HepG2 (cell line): ENCODE measurements at regions not wholly inside any gene's neighbourhood (a gene's known extent, or its start where the extent isn't known, plus 50 kb on each side); places are given as distances from the start of the nearest gene placed in this dataset.

Experiments
- ATAC-seq: fragments of 200-7000 bp; cut with Tn5 transposase; 3 replicates; pipeline ENCODE4 v1.9.1; 2020; ENCODE audit warnings: mild to moderate bottlenecking, moderate library complexity
- BruUV-seq: library from RNA; stranded (reverse); fragments of 400-500 nt; replicated peaks from 2 replicates; lab custom pipeline; 2021; lab: Mats Ljungman, UMichigan
- CTCF ChIA-PET: fragments of 300-600 bp; formaldehyde crosslinking; extraction: SDS; loops from one replicate; lab custom pipeline; 2021; ENCODE audit warnings: low total read pairs, inconsistent platforms, low intra/inter-chr PET ratio; lab: Yijun Ruan, JAX
- POLR2A ChIA-PET: fragments of 350-600 bp; sonication (Branson Sonifier 250); formaldehyde crosslinking; loops from one replicate; lab custom pipeline; 2020; ENCODE audit warnings: antibody characterized with exemption, inconsistent platforms; lab: Yijun Ruan, JAX
- DNase-seq: peaks from one replicate; pipeline ENCODE4 v3.0.0-alpha.2; 2015; ENCODE audit warnings: low spot score
- FAIRE-seq: peaks from 3 replicates; lab custom pipeline; 2011; peaks lifted over from hg19 to GRCh38; lab: Jason Lieb, UNC
- H2AFZ ChIP-seq: one replicate; pipeline ENCODE4 v1.6.1; 2011; ENCODE audit warnings: low read length, inconsistent platforms
- H3K27ac ChIP-seq: fragments of 300-600 bp; 3 replicates; pipeline ENCODE4 v1.8.0; 2011; ENCODE audit warnings: mixed run types, mild to moderate bottlenecking, mixed read lengths, low read length, inconsistent platforms; ENCODE audit not compliant: insufficient read depth; ENCODE audit errors: extremely low read length
- H3K27me3 ChIP-seq, 2 experiments: fragments of 200-600 bp in 1 of 2; 2 replicates in 1 of 2; 3 replicates in 1 of 2; pipeline versions ENCODE4 v1.6.0 to v1.8.0; 2011; ENCODE audit warnings: low read length in 2 of 2, mild to moderate bottlenecking in 2 of 2, moderate library complexity in 2 of 2, inconsistent platforms in 1 of 2; ENCODE audit not compliant: insufficient read depth in 2 of 2, control insufficient read depth in 1 of 2
- H3K36me3 ChIP-seq, 2 experiments: fragments of 200-600 bp in 1 of 2; replicated peaks in 1 of 2; 2 replicates in 1 of 2; 3 replicates in 1 of 2; pipeline versions ENCODE4 v1.5.1 to v1.8.0; 2011; ENCODE audit warnings: low read length in 2 of 2, inconsistent platforms in 1 of 2; ENCODE audit not compliant: insufficient read depth in 2 of 2, control insufficient read depth in 1 of 2
- H3K4me1 ChIP-seq: 2 replicates; pipeline ENCODE4 v1.5.1; 2012; ENCODE audit warnings: low read length, inconsistent platforms; ENCODE audit not compliant: insufficient read depth
- H3K4me2 ChIP-seq: 2 replicates; pipeline ENCODE4 v1.6.0; 2011; ENCODE audit warnings: low read depth, low read length, inconsistent platforms
- H3K4me3 ChIP-seq, 3 experiments: fragments of 200-600 bp in 1 of 3; sonication (generic), shearing (Covaris generic) in 1 of 3; replicated peaks in 1 of 3; 2 replicates each; pipeline ENCODE4 v1.5.1; 2011 to 2016; ENCODE audit warnings: low read length in 3 of 3, inconsistent platforms in 2 of 3, low read depth in 2 of 3, mild to moderate bottlenecking in 2 of 3, control low read depth in 1 of 3, mixed read lengths in 1 of 3; ENCODE audit not compliant: insufficient read depth in 1 of 3
- H3K79me2 ChIP-seq: one replicate; pipeline ENCODE4 v1.6.1; 2011; ENCODE audit warnings: low read length, inconsistent platforms; ENCODE audit not compliant: insufficient read depth
- H3K9ac ChIP-seq: 2 replicates; pipeline ENCODE4 v1.6.0; 2011; ENCODE audit warnings: mild to moderate bottlenecking, low read depth, low read length, inconsistent platforms; ENCODE audit not compliant: insufficient read depth
- H3K9me3 ChIP-seq: 2 replicates; pipeline ENCODE4 v1.5.1; 2012; ENCODE audit warnings: mild to moderate bottlenecking, low read length
- H4K20me1 ChIP-seq: 2 replicates; pipeline ENCODE4 v1.6.0; 2011; ENCODE audit warnings: inconsistent platforms, mild to moderate bottlenecking, low read length, moderate library complexity; ENCODE audit not compliant: insufficient read depth
- ARID2 ChIP-seq: sonication (generic); formaldehyde crosslinking; IDR thresholded peaks from 2 replicates; pipeline ENCODE4 v1.8.1; 2022; ENCODE audit warnings: mild to moderate bottlenecking, missing genetic modification reagents, borderline replicate concordance
- FIP1L1 ChIP-seq: fragments of 200-400 bp; formaldehyde crosslinking; IDR thresholded peaks from 2 replicates; pipeline ENCODE4 v1.6.1; 2018; ENCODE audit warnings: low read depth, mild to moderate bottlenecking, low read length, moderate library complexity, borderline replicate concordance; ENCODE audit not compliant: insufficient read depth
- FOXC1 ChIP-seq: sonication (generic); formaldehyde crosslinking; IDR thresholded peaks from 2 replicates; pipeline ENCODE4 v1.8.0; 2022; ENCODE audit warnings: mild to moderate bottlenecking, missing genetic modification reagents, borderline replicate concordance
- IKZF4 ChIP-seq: sonication (generic); formaldehyde crosslinking; IDR thresholded peaks from 2 replicates; pipeline ENCODE4 v1.5.1; 2020; ENCODE audit warnings: borderline replicate concordance, mild to moderate bottlenecking, low read depth, missing genetic modification reagents; ENCODE audit errors: not compliant biosample characterization
- MAFG ChIP-seq: sonication (generic); formaldehyde crosslinking; IDR thresholded peaks from 2 replicates; pipeline ENCODE4 v1.5.1; 2020; ENCODE audit warnings: mild to moderate bottlenecking, missing genetic modification reagents
- RBFOX2 ChIP-seq: fragments of 200-400 bp; formaldehyde crosslinking; IDR thresholded peaks from 2 replicates; pipeline ENCODE4 v1.6.1; 2017; ENCODE audit warnings: low read depth, mild to moderate bottlenecking, low read length
- REL ChIP-seq: sonication (generic); formaldehyde crosslinking; conservative IDR thresholded peaks from 2 replicates; pipeline ENCODE4 v1.8.0; 2022; ENCODE audit warnings: mild to moderate bottlenecking, missing genetic modification reagents, moderate library complexity
- ZFP41 ChIP-seq: sonication (generic); formaldehyde crosslinking; IDR thresholded peaks from 2 replicates; pipeline ENCODE4 v1.4.0; 2020; ENCODE audit warnings: mild to moderate bottlenecking, missing genetic modification reagents, borderline replicate concordance
- ZNF232 ChIP-seq: sonication (generic); formaldehyde crosslinking; IDR thresholded peaks from 2 replicates; pipeline ENCODE4 v1.4.0; 2020; ENCODE audit warnings: missing genetic modification reagents, borderline replicate concordance
- ZNF484 ChIP-seq: sonication (generic); formaldehyde crosslinking; IDR thresholded peaks from 2 replicates; pipeline ENCODE4 v1.5.1; 2020; ENCODE audit warnings: mild to moderate bottlenecking, low read depth, missing genetic modification reagents, borderline replicate concordance
- ZNF678 ChIP-seq: sonication (generic); formaldehyde crosslinking; IDR thresholded peaks from 2 replicates; pipeline ENCODE4 v1.4.0; 2020; ENCODE audit warnings: mild to moderate bottlenecking, missing genetic modification reagents
- WGBS: methylation state at CpG from one replicate; pipeline ENCODE4 v1.1.6; 2017; ENCODE audit warnings: low lambda C conversion rate; 5-methylcytosine and 5-hydroxymethylcytosine counted together
- in situ Hi-C: cut with HindIII; loops from 2 replicates; pipeline ENCODE4 v1.10.0; 2017; ENCODE audit warnings: low pct_unique_long_range_greater_than_20kb; ENCODE audit not compliant: extremely low pct_ligation_motif_present
- intact Hi-C: fragments of 100-400 bp; cut with micrococcal nuclease; formaldehyde crosslinking; loops from one replicate; pipeline ENCODE4 v1.10.0; 2022; ENCODE audit not compliant: unreplicated experiment
- TF ChIP-seq, protein P1 (sequence below): sonication (generic); formaldehyde crosslinking; IDR thresholded peaks from 2 replicates; pipeline ENCODE4 v1.5.1; 2020; ENCODE audit warnings: missing genetic modification reagents, mild to moderate bottlenecking, borderline replicate concordance
- TF ChIP-seq, protein P2 (sequence below): sonication (generic); formaldehyde crosslinking; IDR thresholded peaks from 2 replicates; pipeline ENCODE4 v1.5.1; 2020; ENCODE audit warnings: mild to moderate bottlenecking, missing genetic modification reagents, borderline replicate concordance
- TF ChIP-seq, protein P3 (sequence below): sonication (generic); formaldehyde crosslinking; IDR thresholded peaks from 2 replicates; pipeline ENCODE4 v1.8.1; 2022; ENCODE audit warnings: mild to moderate bottlenecking, missing genetic modification reagents
- TF ChIP-seq, protein P4 (sequence below): sonication (generic); formaldehyde crosslinking; IDR thresholded peaks from 2 replicates; pipeline ENCODE4 v1.5.0; 2020; ENCODE audit warnings: missing genetic modification reagents
- TF ChIP-seq, protein P5 (sequence below): sonication (generic); formaldehyde crosslinking; IDR thresholded peaks from 2 replicates; pipeline ENCODE4 v1.8.1; 2023; ENCODE audit warnings: mild to moderate bottlenecking, missing genetic modification reagents

DNA sequence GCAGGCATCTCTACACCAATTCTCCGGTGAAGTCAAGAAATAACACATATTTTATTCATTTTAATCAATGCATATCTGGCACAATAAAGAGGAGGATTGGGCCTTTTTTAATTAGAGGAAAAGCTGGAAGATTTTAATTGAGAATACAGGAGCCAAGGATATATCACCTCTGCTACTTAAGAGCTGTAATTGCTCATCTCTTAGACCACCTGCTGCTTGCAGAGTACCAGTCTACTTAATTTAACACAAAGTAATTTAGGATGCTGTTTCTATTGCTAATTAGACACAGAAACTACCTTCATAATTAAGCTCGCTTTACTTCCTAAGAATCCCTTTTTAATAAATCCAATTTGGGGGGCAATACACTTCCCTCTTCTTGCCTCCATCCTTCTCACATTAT is 326.9 kb downstream of the TENT4A start:
- WGBS: 2% methylated on average over 2 of the region's 2 CpGs
- Histone ChIP-seq H3K36me3 (no peaks in the 10 kb centered on the region), H3K4me2 (no peak overlapping the region), H4K20me1 (no peaks in the 10 kb centered on the region), H3K27ac (no peak overlapping the region), H3K9ac (no peak overlapping the region), H3K4me1 (no peaks in the 10 kb centered on the region), H3K4me3 (no peak overlapping the region), H2AFZ (no peak overlapping the region), H3K9me3 (no peaks in the 10 kb centered on the region), H3K27me3 (no peaks in the 10 kb centered on the region; a peak in 2 of 5 replicates), H3K79me2 (no peaks in the 10 kb centered on the region)
- DNase-seq: no peak
- in situ Hi-C loops: no loop called here
- BruUV-seq: no TSS peak
- ChIA-PET CTCF (no interaction called here), POLR2A (no interaction called here)
- FAIRE-seq: no peak
- intact Hi-C loops: no loop called here
- no peak for ATAC-seq
- no peak for TF ChIP-seq ZNF232 (CRISPR knock-in tag)
- no peak for TF ChIP-seq ARID2 (CRISPR knock-in tag)
- TF ChIP-seq, protein P1, sequence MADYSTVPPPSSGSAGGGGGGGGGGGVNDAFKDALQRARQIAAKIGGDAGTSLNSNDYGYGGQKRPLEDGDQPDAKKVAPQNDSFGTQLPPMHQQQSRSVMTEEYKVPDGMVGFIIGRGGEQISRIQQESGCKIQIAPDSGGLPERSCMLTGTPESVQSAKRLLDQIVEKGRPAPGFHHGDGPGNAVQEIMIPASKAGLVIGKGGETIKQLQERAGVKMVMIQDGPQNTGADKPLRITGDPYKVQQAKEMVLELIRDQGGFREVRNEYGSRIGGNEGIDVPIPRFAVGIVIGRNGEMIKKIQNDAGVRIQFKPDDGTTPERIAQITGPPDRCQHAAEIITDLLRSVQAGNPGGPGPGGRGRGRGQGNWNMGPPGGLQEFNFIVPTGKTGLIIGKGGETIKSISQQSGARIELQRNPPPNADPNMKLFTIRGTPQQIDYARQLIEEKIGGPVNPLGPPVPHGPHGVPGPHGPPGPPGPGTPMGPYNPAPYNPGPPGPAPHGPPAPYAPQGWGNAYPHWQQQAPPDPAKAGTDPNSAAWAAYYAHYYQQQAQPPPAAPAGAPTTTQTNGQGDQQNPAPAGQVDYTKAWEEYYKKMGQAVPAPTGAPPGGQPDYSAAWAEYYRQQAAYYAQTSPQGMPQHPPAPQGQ: no peak
- no peak for TF ChIP-seq FOXC1
- TF ChIP-seq, protein P2, sequence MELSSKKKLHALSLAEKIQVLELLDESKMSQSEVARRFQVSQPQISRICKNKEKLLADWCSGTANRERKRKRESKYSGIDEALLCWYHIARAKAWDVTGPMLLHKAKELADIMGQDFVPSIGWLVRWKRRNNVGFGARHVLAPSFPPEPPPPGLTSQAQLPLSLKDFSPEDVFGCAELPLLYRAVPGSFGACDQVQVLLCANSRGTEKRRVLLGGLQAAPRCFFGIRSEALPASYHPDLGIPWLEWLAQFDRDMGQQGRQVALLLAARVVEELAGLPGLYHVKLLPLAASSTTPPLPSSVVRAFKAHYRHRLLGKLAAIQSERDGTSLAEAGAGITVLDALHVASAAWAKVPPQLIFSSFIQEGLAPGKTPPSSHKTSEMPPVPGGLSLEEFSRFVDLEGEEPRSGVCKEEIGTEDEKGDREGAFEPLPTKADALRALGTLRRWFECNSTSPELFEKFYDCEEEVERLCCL (CRISPR knock-in tag): no peak
- TF ChIP-seq, protein P3, sequence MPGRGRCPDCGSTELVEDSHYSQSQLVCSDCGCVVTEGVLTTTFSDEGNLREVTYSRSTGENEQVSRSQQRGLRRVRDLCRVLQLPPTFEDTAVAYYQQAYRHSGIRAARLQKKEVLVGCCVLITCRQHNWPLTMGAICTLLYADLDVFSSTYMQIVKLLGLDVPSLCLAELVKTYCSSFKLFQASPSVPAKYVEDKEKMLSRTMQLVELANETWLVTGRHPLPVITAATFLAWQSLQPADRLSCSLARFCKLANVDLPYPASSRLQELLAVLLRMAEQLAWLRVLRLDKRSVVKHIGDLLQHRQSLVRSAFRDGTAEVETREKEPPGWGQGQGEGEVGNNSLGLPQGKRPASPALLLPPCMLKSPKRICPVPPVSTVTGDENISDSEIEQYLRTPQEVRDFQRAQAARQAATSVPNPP: no peak
- TF ChIP-seq ZNF678: no peak
- TF ChIP-seq IKZF4: no peak
- TF ChIP-seq ZFP41 (CRISPR knock-in tag): no peak
- TF ChIP-seq MAFG (CRISPR knock-in tag): no peak
- TF ChIP-seq REL: no peak
- TF ChIP-seq, protein P4, sequence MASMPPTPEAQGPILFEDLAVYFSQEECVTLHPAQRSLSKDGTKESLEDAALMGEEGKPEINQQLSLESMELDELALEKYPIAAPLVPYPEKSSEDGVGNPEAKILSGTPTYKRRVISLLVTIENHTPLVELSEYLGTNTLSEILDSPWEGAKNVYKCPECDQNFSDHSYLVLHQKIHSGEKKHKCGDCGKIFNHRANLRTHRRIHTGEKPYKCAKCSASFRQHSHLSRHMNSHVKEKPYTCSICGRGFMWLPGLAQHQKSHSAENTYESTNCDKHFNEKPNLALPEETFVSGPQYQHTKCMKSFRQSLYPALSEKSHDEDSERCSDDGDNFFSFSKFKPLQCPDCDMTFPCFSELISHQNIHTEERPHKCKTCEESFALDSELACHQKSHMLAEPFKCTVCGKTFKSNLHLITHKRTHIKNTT (CRISPR knock-in tag): no peak
- TF ChIP-seq ZNF484 (CRISPR knock-in tag): no peak
- no peak for TF ChIP-seq RBFOX2
- TF ChIP-seq, protein P5, sequence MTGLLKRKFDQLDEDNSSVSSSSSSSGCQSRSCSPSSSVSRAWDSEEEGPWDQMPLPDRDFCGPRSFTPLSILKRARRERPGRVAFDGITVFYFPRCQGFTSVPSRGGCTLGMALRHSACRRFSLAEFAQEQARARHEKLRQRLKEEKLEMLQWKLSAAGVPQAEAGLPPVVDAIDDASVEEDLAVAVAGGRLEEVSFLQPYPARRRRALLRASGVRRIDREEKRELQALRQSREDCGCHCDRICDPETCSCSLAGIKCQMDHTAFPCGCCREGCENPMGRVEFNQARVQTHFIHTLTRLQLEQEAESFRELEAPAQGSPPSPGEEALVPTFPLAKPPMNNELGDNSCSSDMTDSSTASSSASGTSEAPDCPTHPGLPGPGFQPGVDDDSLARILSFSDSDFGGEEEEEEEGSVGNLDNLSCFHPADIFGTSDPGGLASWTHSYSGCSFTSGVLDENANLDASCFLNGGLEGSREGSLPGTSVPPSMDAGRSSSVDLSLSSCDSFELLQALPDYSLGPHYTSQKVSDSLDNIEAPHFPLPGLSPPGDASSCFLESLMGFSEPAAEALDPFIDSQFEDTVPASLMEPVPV: no peak
- no peak for TF ChIP-seq FIP1L1
